ENCODE measurements at regions not wholly inside any gene's neighbourhood (a gene's known extent, or its start where the extent isn't known, plus 50 kb on each side); places are given as distances from the start of the nearest gene placed in this dataset.

GRCh38 chr6:4615891-4616290 lies 160.3 kb upstream of the CDYL start:
- peak; percentile 82 for DNase-seq (ENCODE audit: low read depth)

GRCh38 chr6:4615231-4615630 lies 161.0 kb upstream of the CDYL start:
- no peak for DNase-seq (ENCODE audit: low read depth)

- DNase-seq (ENCODE audit: low read depth) = no peak
These were observed 161.6 kb upstream of the CDYL start for GRCh38 chr6:4614637-4615036.

- DNase-seq (ENCODE audit: low read depth) = no peak
These were observed 162.4 kb upstream of the CDYL start for GRCh38 chr6:4613795-4614194.

- no peak for DNase-seq (ENCODE audit: low read depth)
These were observed 162.8 kb upstream of the CDYL start for GRCh38 chr6:4613381-4613780.

- DNase-seq (ENCODE audit: low read depth) = peak; percentile 96
These were observed 163.5 kb upstream of the CDYL start for GRCh38 chr6:4612636-4613171.

- DNase-seq (ENCODE audit: low read depth) = no peak
These were observed 164.6 kb upstream of the CDYL start for GRCh38 chr6:4611429-4612129.

- DNase-seq (ENCODE audit: low read depth) = peak; percentile 78
These were observed 165.9 kb upstream of the CDYL start for GRCh38 chr6:4610256-4610655.

GRCh38 chr6:4608361-4609115 lies 167.7 kb upstream of the CDYL start:
- no peak for DNase-seq (ENCODE audit: low read depth)

- DNase-seq (ENCODE audit: low read depth) = no peak
These were observed 168.4 kb upstream of the CDYL start for GRCh38 chr6:4607793-4608192.

GRCh38 chr6:4606821-4607704 lies 169.1 kb upstream of the CDYL start:
- DNase-seq (ENCODE audit: low read depth) = peak; percentile 87

- DNase-seq (ENCODE audit: low read depth) = no peak
These were observed 170.2 kb upstream of the CDYL start for GRCh38 chr6:4606016-4606415.

- no peak for DNase-seq (ENCODE audit: low read depth)
These were observed 172.3 kb upstream of the CDYL start for GRCh38 chr6:4603856-4604369.

GRCh38 chr6:4603291-4603690 lies 172.9 kb upstream of the CDYL start:
- peak; percentile 96 for DNase-seq (ENCODE audit: low read depth)

- no peak for DNase-seq (ENCODE audit: low read depth)
These were observed 176.3 kb upstream of the CDYL start for GRCh38 chr6:4599924-4600323.

- no peak for DNase-seq (ENCODE audit: low read depth)
These were observed 177.7 kb upstream of the CDYL start for GRCh38 chr6:4598384-4598995.

GRCh38 chr6:4593951-4594350 lies 182.3 kb upstream of the CDYL start:
- DNase-seq (ENCODE audit: low read depth) = no peak

GRCh38 chr6:4592026-4592425 lies 184.2 kb upstream of the CDYL start:
- no peak for DNase-seq (ENCODE audit: low read depth)

- DNase-seq (ENCODE audit: low read depth) = no peak
These were observed 185.0 kb upstream of the CDYL start for GRCh38 chr6:4591218-4591617.

- DNase-seq (ENCODE audit: low read depth) = no peak
These were observed 186.9 kb upstream of the CDYL start for GRCh38 chr6:4589295-4589694.

- DNase-seq (ENCODE audit: low read depth) = no peak
These were observed 187.6 kb upstream of the CDYL start for GRCh38 chr6:4588581-4588980.

GRCh38 chr6:4588163-4588562 lies 188.0 kb upstream of the CDYL start:
- no peak for DNase-seq (ENCODE audit: low read depth)
